ENCODE measurements at regions not wholly inside any gene's neighbourhood (a gene's known extent, or its start where the extent isn't known, plus 50 kb on each side); places are given as distances from the start of the nearest gene placed in this dataset.

DNA sequence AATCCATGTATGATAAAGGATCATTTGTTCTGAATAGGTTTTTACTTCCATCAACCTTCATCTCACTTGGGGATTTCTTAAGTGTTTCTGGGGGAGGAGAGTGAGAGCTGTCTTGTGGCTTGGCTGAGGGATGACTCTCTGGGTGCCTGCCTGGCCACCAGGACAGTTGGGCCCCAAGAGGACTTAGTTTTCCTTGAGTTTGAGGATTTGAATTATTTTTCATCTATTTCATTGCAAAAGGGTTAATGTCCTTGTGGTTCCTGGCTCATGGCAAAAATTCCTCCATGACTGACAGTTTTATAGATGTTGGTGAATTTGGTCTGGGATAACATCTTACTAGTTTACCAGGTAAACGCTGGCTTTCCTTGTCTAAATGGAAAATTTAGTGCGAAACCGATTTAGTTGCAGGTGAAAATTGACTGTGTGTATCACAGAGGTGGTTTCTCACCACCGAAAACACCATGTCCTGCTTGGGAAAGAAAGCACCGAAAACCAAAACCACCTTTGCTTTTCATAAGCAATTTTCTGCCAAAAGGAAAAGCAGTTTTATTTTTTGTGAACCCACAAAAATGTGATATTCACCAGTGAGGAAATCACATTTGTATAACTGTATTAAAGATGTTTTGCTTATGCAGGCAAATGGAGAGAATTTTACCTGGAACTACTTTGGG, 331.3 kb upstream of the SFRP2 start:
- TF ChIP-seq, protein P1, sequence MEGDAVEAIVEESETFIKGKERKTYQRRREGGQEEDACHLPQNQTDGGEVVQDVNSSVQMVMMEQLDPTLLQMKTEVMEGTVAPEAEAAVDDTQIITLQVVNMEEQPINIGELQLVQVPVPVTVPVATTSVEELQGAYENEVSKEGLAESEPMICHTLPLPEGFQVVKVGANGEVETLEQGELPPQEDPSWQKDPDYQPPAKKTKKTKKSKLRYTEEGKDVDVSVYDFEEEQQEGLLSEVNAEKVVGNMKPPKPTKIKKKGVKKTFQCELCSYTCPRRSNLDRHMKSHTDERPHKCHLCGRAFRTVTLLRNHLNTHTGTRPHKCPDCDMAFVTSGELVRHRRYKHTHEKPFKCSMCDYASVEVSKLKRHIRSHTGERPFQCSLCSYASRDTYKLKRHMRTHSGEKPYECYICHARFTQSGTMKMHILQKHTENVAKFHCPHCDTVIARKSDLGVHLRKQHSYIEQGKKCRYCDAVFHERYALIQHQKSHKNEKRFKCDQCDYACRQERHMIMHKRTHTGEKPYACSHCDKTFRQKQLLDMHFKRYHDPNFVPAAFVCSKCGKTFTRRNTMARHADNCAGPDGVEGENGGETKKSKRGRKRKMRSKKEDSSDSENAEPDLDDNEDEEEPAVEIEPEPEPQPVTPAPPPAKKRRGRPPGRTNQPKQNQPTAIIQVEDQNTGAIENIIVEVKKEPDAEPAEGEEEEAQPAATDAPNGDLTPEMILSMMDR (IDR thresholded peaks at IDR 0.05), result no peak
- no peak for TF ChIP-seq POLR2A (IDR thresholded peaks at IDR 0.05)
